Esophagus muscularis mucosa (tissue), 4 donors: ENCODE measurements at regions not wholly inside any gene's neighbourhood (a gene's known extent, or its start where the extent isn't known, plus 50 kb on each side); places are given as distances from the start of the nearest gene placed in this dataset.

ENCODE experiments used
- DNase-seq: peaks from one replicate; pipeline ENCODE4 v3.0.0-alpha.2; 2017; ENCODE audit errors: extremely low spot score
- H3K27ac ChIP-seq, 4 donors: fragments of 200-600 bp; sonication (generic); replicated peaks in 1 of 4; 1 replicate in 3 of 4; 2 replicates in 1 of 4; pipeline ENCODE4 v1.5.1; 2016 to 2019; ENCODE audit warnings: mild to moderate bottlenecking in 1 of 4
- H3K27me3 ChIP-seq, 4 donors: fragments of 200-600 bp; sonication (generic); one replicate each; pipeline versions ENCODE4 v1.5.1 to v1.6.0; 2016 to 2019
- H3K36me3 ChIP-seq, 4 donors: fragments of 200-600 bp; sonication (generic); one replicate each; pipeline ENCODE4 v1.5.1; 2016 to 2019
- H3K4me1 ChIP-seq, 4 donors: fragments of 200-600 bp; sonication (generic); one replicate each; pipeline ENCODE4 v1.5.1; 2016 to 2019
- H3K4me3 ChIP-seq, 4 donors: fragments of 200-600 bp; sonication (generic); 1 replicate in 2 of 4; 2 replicates in 2 of 4; pipeline ENCODE4 v1.5.1; 2016 to 2019; ENCODE audit warnings: mild to moderate bottlenecking in 4 of 4, moderate library complexity in 1 of 4
- H3K9me3 ChIP-seq, 4 donors: fragments of 200-600 bp; sonication (generic); 1 replicate in 3 of 4; 2 replicates in 1 of 4; pipeline ENCODE4 v1.5.1; 2016 to 2019
- EP300 ChIP-seq: sonication (generic); formaldehyde crosslinking; IDR thresholded peaks from one replicate; pipeline ENCODE4 v1.6.1; 2017; ENCODE audit warnings: antibody characterized with exemption
- POLR2A ChIP-seq: fragments of 450-650 bp; IDR thresholded peaks from one replicate; pipeline ENCODE4 v1.6.1; 2017; ENCODE audit warnings: antibody characterized with exemption, moderate library complexity, mild to moderate bottlenecking, low read depth
- POLR2AphosphoS5 ChIP-seq, 2 donors: sonication (generic); formaldehyde crosslinking; IDR thresholded peaks; one replicate each; pipeline ENCODE4 v1.6.1; 2017; ENCODE audit warnings: antibody characterized with exemption in 2 of 2
- WGBS: methylation state at CpG from one replicate; pipeline ENCODE4 v1.1.5; 2018; 5-methylcytosine and 5-hydroxymethylcytosine counted together
- intact Hi-C: fragments of 100-400 bp; cut with DNase I; formaldehyde crosslinking; loops from one replicate; pipeline ENCODE4 v1.15.1; 2023
- TF ChIP-seq, protein P1 (sequence below), 3 experiments: fragments of 200-600 bp in 2 of 3; fragments of 450-650 bp in 1 of 3; sonication (generic) in 2 of 3; IDR thresholded peaks; one replicate each; pipeline ENCODE4 v1.5.1; 2017 to 2019; ENCODE audit warnings: antibody characterized with exemption in 3 of 3, mild to moderate bottlenecking in 2 of 3, moderate library complexity in 1 of 3

DNA sequence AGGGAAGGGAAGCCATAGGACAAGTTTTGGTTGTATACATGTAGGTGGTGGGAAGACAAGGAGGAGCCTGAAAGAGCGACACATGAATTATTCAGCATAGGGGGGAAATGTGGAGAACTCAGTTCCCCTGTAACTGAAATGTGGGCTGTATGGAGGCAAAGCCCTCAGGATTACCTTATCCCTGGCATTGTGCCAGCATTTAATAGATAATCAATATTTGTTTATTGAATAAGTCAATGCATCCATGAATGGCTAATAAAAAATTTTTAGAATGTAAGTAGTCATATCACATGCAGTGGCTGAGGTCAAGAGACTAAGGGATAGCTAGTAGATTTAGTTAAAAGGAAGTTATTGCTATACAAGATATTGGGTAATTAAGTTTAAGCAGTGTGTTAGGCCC, 232.4 kb downstream of the SNAPC1 start:
- 100% methylated on average over 1 of the region's 1 CpG for WGBS
- Histone ChIP-seq H3K4me1 (peaks cover 0 to 7% (median 0%) of the 10 kb centered on the region in 4 donors), H3K27me3 (no peaks in the 10 kb centered on the region), H3K27ac (no peak overlapping the region), H3K9me3 (no peaks in the 10 kb centered on the region), H3K4me3 (no peak overlapping the region), H3K36me3 (no peaks in the 10 kb centered on the region)
- no peak for DNase-seq
- intact Hi-C loops = no loop called here
- TF ChIP-seq, protein P1, sequence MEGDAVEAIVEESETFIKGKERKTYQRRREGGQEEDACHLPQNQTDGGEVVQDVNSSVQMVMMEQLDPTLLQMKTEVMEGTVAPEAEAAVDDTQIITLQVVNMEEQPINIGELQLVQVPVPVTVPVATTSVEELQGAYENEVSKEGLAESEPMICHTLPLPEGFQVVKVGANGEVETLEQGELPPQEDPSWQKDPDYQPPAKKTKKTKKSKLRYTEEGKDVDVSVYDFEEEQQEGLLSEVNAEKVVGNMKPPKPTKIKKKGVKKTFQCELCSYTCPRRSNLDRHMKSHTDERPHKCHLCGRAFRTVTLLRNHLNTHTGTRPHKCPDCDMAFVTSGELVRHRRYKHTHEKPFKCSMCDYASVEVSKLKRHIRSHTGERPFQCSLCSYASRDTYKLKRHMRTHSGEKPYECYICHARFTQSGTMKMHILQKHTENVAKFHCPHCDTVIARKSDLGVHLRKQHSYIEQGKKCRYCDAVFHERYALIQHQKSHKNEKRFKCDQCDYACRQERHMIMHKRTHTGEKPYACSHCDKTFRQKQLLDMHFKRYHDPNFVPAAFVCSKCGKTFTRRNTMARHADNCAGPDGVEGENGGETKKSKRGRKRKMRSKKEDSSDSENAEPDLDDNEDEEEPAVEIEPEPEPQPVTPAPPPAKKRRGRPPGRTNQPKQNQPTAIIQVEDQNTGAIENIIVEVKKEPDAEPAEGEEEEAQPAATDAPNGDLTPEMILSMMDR (IDR thresholded peaks at IDR 0.05) = no peak
- TF ChIP-seq EP300 (no peak), POLR2A (no peak), POLR2AphosphoS5 (IDR thresholded peaks at IDR 0.05) (no peak)

DNA sequence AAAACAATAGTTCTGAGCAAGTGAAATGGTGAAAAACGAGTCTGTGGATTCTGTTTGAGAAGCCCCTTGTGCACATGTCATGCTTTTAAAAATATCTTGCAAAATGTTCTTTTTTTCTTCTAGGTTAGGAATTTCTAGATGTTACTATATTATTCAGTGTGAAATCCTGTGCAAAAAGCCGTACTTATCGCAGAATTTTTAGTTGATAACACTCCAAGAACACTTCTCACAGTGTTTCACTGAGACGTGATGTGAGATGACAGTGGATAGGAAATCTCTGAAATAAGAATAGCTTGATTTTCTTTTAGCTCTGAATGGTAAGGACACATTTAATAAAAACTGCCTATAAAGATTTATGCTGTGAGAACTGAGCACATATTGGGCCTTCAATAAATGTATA, 234.5 kb downstream of the SNAPC1 start:
- no peak for TF ChIP-seq POLR2AphosphoS5 (IDR thresholded peaks at IDR 0.05)
- Histone ChIP-seq H3K27me3 (no peaks in the 10 kb centered on the region), H3K27ac (no peak overlapping the region), H3K36me3 (no peaks in the 10 kb centered on the region), H3K4me1 (peaks cover 0 to 7% (median 0%) of the 10 kb centered on the region in 4 donors), H3K4me3 (no peak overlapping the region), H3K9me3 (no peaks in the 10 kb centered on the region)
- 84% methylated on average over 4 of the region's 4 CpGs for WGBS
- no peak for DNase-seq
- intact Hi-C loops = no loop called here

DNA sequence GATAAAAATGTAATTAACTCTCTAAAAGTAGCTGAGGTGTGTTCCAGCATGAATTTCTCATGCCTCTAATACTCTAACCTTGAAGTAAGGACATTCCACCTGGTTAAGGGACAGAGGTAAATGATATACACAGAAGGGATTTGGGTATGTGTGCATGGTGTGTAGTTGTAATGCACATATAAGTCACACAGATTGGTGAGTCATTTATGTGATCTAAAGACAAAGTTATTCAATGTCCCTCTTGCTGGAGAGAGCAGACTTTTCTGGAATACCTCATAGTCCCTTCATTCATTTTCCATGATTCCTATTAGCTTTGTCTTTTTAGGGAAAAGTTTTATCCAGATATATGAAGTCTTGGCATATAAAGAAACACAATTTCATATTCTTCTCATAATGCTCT, 234.9 kb downstream of the SNAPC1 start:
- no peak for DNase-seq
- no peak overlapping the region for H3K27ac ChIP-seq
- H3K9me3 ChIP-seq = no peaks in the 10 kb centered on the region
- no peak for TF ChIP-seq EP300
- TF ChIP-seq POLR2A = no peak
- TF ChIP-seq, protein P1 (IDR thresholded peaks at IDR 0.05) = no peak
- TF ChIP-seq POLR2AphosphoS5 (IDR thresholded peaks at IDR 0.05) = no peak
- intact Hi-C loops = no loop called here
- no peak overlapping the region for H3K4me3 ChIP-seq
- no peaks in the 10 kb centered on the region for H3K36me3 ChIP-seq
- peaks cover 0 to 7% (median 0%) of the 10 kb centered on the region in 4 donors for H3K4me1 ChIP-seq
- no peaks in the 10 kb centered on the region for H3K27me3 ChIP-seq

DNA sequence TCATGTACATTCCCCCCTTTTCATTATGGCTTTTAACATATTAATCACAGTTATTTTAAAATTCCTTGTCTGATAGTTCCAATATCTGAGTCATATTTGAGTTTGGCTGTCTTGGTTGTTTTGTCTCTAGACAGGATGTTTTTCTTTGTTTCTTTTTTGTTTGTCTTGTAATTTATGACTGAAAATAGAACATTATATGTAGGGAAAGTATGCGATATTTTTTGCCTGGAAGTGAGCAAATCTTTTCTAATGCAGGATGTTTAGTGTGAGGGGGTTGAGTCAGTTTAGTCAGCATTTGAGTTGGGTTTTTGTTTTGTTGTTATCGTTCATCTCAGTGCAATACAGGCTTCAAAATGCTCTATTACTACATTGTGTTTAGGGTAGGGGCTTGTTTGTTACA, 239.7 kb downstream of the SNAPC1 start:
- Histone ChIP-seq H3K27me3 (no peaks in the 10 kb centered on the region), H3K36me3 (no peaks in the 10 kb centered on the region), H3K9me3 (no peaks in the 10 kb centered on the region), H3K4me1 (no peaks in the 10 kb centered on the region), H3K4me3 (no peak overlapping the region), H3K27ac (no peak overlapping the region)
- no peak for DNase-seq
- 84% methylated on average over 2 of the region's 2 CpGs for WGBS
- intact Hi-C loops = no loop called here
- TF ChIP-seq, protein P1 (IDR thresholded peaks at IDR 0.05) = no peak
- TF ChIP-seq POLR2A (no peak), EP300 (no peak), POLR2AphosphoS5 (IDR thresholded peaks at IDR 0.05) (no peak)

DNA sequence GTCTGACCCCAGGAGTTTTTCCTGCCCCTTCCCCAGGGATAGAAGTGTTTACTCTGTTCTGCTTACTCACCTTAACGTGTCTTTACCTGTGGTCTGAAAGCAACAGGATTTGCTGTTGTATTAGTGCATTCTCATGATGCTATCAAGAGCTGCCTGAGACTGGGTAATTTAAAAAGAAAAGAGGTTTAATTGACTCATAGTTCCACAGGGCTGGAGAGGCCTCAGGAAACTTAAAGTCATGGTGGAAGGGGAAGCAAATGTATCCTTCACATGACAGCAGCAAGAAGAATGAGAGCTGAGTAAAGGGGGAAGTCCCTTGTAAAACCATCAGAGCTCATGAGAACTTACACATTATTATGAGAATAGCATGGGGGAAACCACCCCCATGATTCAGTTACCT, 240.4 kb downstream of the SNAPC1 start:
- Histone ChIP-seq H3K4me3 (no peak overlapping the region), H3K4me1 (no peaks in the 10 kb centered on the region), H3K9me3 (no peaks in the 10 kb centered on the region), H3K36me3 (no peaks in the 10 kb centered on the region), H3K27ac (no peak overlapping the region), H3K27me3 (no peaks in the 10 kb centered on the region)
- TF ChIP-seq EP300 = no peak
- TF ChIP-seq POLR2AphosphoS5 (IDR thresholded peaks at IDR 0.05) = no peak
- TF ChIP-seq POLR2A = no peak
- TF ChIP-seq, protein P1 (IDR thresholded peaks at IDR 0.05) = no peak
- intact Hi-C loops = no loop called here
- no peak for DNase-seq
- 67% methylated on average over 1 of the region's 1 CpG for WGBS
